SK-N-SH treated with all-trans-retinoic acid at 6 μM for 48 hours (cell line): ENCODE measurements at regions not wholly inside any gene's neighbourhood (a gene's known extent, or its start where the extent isn't known, plus 50 kb on each side); places are given as distances from the start of the nearest gene placed in this dataset.

ENCODE experiments used
- ATAC-seq: fragments of 200-7000 bp; cut with Tn5 transposase; 3 replicates; pipeline ENCODE4 v1.9.1; 2020; ENCODE audit warnings: mild to moderate bottlenecking, moderate library complexity
- ARNTL ChIP-seq: fragments of 450-650 bp; formaldehyde crosslinking; IDR thresholded peaks from 2 replicates; pipeline ENCODE4 v1.5.0; 2020; ENCODE audit warnings: low read depth, mild to moderate bottlenecking, moderate library complexity, borderline replicate concordance
- CREB5 ChIP-seq: fragments of 250-450 bp; sonication (Bioruptor Pico); IDR thresholded peaks from 2 replicates; pipeline ENCODE4 v1.5.1; 2020; ENCODE audit warnings: low read depth, mild to moderate bottlenecking, moderate library complexity
- CSDC2 ChIP-seq: fragments of 250-450 bp; sonication (Bioruptor Pico); IDR thresholded peaks from 2 replicates; pipeline ENCODE4 v1.5.0; 2020; ENCODE audit warnings: mild to moderate bottlenecking, moderate library complexity
- CSRNP3 ChIP-seq: fragments of 250-450 bp; sonication (Bioruptor Pico); IDR thresholded peaks from 2 replicates; pipeline ENCODE4 v1.5.1; 2021; ENCODE audit warnings: mild to moderate bottlenecking, moderate library complexity
- ESRRG ChIP-seq: fragments of 250-450 bp; sonication (Bioruptor Pico); IDR thresholded peaks from 2 replicates; pipeline ENCODE4 v1.6.1; 2021; ENCODE audit warnings: mild to moderate bottlenecking
- ISL1 ChIP-seq: fragments of 250-450 bp; sonication (Bioruptor Pico); IDR thresholded peaks from 2 replicates; pipeline ENCODE4 v2.1.2; 2022; ENCODE audit warnings: mild to moderate bottlenecking, moderate library complexity
- OSR1 ChIP-seq: fragments of 250-450 bp; sonication (Bioruptor Pico); IDR thresholded peaks from 2 replicates; pipeline ENCODE4 v1.8.0; 2022; ENCODE audit warnings: moderate library complexity, mild to moderate bottlenecking, inconsistent platforms
- PATZ1 ChIP-seq: fragments of 250-450 bp; sonication (Bioruptor Pico); IDR thresholded peaks from 2 replicates; pipeline ENCODE4 v1.8.0; 2020; ENCODE audit warnings: mild to moderate bottlenecking, moderate library complexity, borderline replicate concordance
- POU6F1 ChIP-seq: fragments of 250-450 bp; sonication (Bioruptor Pico); IDR thresholded peaks from 2 replicates; pipeline ENCODE4 v1.8.0; 2021; ENCODE audit warnings: low read depth, mild to moderate bottlenecking, moderate library complexity, borderline replicate concordance
- PPARA ChIP-seq: fragments of 250-450 bp; sonication (Bioruptor Pico); IDR thresholded peaks from 2 replicates; pipeline ENCODE4 v1.5.0; 2020; ENCODE audit warnings: mild to moderate bottlenecking, borderline replicate concordance
- RARB ChIP-seq: fragments of 250-450 bp; sonication (Bioruptor Pico); IDR thresholded peaks from 2 replicates; pipeline ENCODE4 v1.8.0; 2021; ENCODE audit warnings: mild to moderate bottlenecking, moderate library complexity
- SNAI2 ChIP-seq: fragments of 250-450 bp; sonication (Bioruptor Pico); IDR thresholded peaks from 2 replicates; pipeline ENCODE4 v1.5.0; 2020; ENCODE audit warnings: mild to moderate bottlenecking, moderate library complexity
- TCF4 ChIP-seq: fragments of 250-450 bp; sonication (Bioruptor Pico); IDR thresholded peaks from 2 replicates; pipeline ENCODE4 v1.8.0; 2021; ENCODE audit warnings: mild to moderate bottlenecking, moderate library complexity, borderline replicate concordance
- TSHZ2 ChIP-seq: fragments of 250-450 bp; sonication (Bioruptor Pico); IDR thresholded peaks from 2 replicates; pipeline ENCODE4 v1.5.0; 2020; ENCODE audit warnings: mild to moderate bottlenecking, moderate library complexity
- ZC3H10 ChIP-seq: fragments of 250-450 bp; sonication (Bioruptor Pico); IDR thresholded peaks from 2 replicates; pipeline ENCODE4 v1.5.1; 2021; ENCODE audit warnings: mild to moderate bottlenecking, moderate library complexity
- ZFP3 ChIP-seq: fragments of 250-450 bp; sonication (Bioruptor Pico); IDR thresholded peaks from 2 replicates; pipeline ENCODE4 v1.5.0; 2020; ENCODE audit warnings: mild to moderate bottlenecking, moderate library complexity
- ZFP30 ChIP-seq: fragments of 450-650 bp; formaldehyde crosslinking; IDR thresholded peaks from 2 replicates; pipeline ENCODE4 v1.5.0; 2022; ENCODE audit warnings: mild to moderate bottlenecking, moderate library complexity
- ZNF565 ChIP-seq: fragments of 450-650 bp; formaldehyde crosslinking; conservative IDR thresholded peaks from 2 replicates; pipeline ENCODE4 v1.5.0; 2020; ENCODE audit warnings: low read depth, mild to moderate bottlenecking, moderate library complexity
- ZNF70 ChIP-seq: fragments of 450-650 bp; formaldehyde crosslinking; IDR thresholded peaks from 2 replicates; pipeline ENCODE4 v1.5.0; 2020; ENCODE audit warnings: mild to moderate bottlenecking, moderate library complexity
- ZNF8 ChIP-seq: fragments of 450-650 bp; formaldehyde crosslinking; IDR thresholded peaks from 2 replicates; pipeline ENCODE4 v1.5.0; 2020; ENCODE audit warnings: mild to moderate bottlenecking, moderate library complexity

GRCh38 chr2:194824450-194824849, 832.6 kb upstream of the SLC39A10 start:
- TF ChIP-seq ZFP30 (CRISPR knock-in tag): no peak
- TF ChIP-seq TCF4 (CRISPR knock-in tag): no peak
- TF ChIP-seq ESRRG: no peak
- TF ChIP-seq ISL1: no peak
- no peak for TF ChIP-seq CREB5 (CRISPR knock-in tag)
- TF ChIP-seq RARB (CRISPR knock-in tag): no peak
- TF ChIP-seq ZFP3: no peak
- TF ChIP-seq ARNTL (CRISPR knock-in tag): no peak
- TF ChIP-seq ZNF565 (CRISPR knock-in tag): no peak
- TF ChIP-seq PPARA (CRISPR knock-in tag): no peak
- no peak for TF ChIP-seq OSR1 (CRISPR knock-in tag)
- no peak for TF ChIP-seq CSRNP3 (CRISPR knock-in tag)
- TF ChIP-seq CSDC2 (CRISPR knock-in tag): no peak
- TF ChIP-seq ZC3H10: no peak
- no peak for TF ChIP-seq POU6F1
- no peak for ATAC-seq

GRCh38 chr2:194822657-194823056, 834.4 kb upstream of the SLC39A10 start:
- no peak for TF ChIP-seq TSHZ2 (CRISPR knock-in tag)
- no peak for TF ChIP-seq CSDC2 (CRISPR knock-in tag)
- no peak for TF ChIP-seq CREB5 (CRISPR knock-in tag)
- TF ChIP-seq SNAI2 (CRISPR knock-in tag): no peak
- TF ChIP-seq ZNF8 (CRISPR knock-in tag): no peak
- no peak for TF ChIP-seq PPARA (CRISPR knock-in tag)
- no peak for TF ChIP-seq ZC3H10
- TF ChIP-seq POU6F1: no peak
- no peak for ATAC-seq

GRCh38 chr2:194822097-194822496, 834.9 kb upstream of the SLC39A10 start:
- TF ChIP-seq ISL1: no peak
- TF ChIP-seq ZNF70: no peak
- no peak for ATAC-seq

- TF ChIP-seq PATZ1 (CRISPR knock-in tag): no peak
- TF ChIP-seq CSDC2 (CRISPR knock-in tag): no peak
- TF ChIP-seq ISL1: no peak
- ATAC-seq: no peak
Observed at GRCh38 chr2:194819367-194819766, 837.7 kb upstream of the SLC39A10 start.
